Hematopoietic multipotent progenitor cell treated with erythropoietin and hydrocortisone succinate and interleukin-3 and kit ligand, for 6 days (in vitro differentiated cells): ENCODE measurements at regions not wholly inside any gene's neighbourhood (a gene's known extent, or its start where the extent isn't known, plus 50 kb on each side); places are given as distances from the start of the nearest gene placed in this dataset.
"Not testable (repeated sequence)": the region's sequence is repeated elsewhere in the genome, so short reads cannot be mapped to it uniquely, and the experiment has no call there.

ENCODE experiments used
- DNase-seq: peaks from one replicate; pipeline ENCODE4 v3.0.0-alpha.2; 2015

DNA sequence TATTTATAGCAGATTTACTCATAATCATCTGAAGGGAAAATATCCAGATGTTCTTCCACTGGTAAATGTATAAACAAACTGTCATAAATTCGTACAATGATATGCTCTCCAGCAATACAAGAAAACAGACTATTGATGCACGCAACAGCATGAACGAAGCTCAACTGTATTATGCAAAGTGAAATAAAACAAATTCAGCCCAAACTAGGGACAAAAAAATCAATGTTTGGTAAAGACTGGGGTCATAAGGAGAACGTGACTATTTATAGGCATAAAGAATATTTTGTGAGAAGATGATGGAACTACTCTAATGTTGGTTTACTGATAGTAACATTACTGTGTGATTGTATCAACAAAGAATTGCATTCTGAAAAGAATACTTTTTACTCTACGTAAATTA lies 1276.7 kb upstream of the DDX18 start:
- no peak for DNase-seq

DNA sequence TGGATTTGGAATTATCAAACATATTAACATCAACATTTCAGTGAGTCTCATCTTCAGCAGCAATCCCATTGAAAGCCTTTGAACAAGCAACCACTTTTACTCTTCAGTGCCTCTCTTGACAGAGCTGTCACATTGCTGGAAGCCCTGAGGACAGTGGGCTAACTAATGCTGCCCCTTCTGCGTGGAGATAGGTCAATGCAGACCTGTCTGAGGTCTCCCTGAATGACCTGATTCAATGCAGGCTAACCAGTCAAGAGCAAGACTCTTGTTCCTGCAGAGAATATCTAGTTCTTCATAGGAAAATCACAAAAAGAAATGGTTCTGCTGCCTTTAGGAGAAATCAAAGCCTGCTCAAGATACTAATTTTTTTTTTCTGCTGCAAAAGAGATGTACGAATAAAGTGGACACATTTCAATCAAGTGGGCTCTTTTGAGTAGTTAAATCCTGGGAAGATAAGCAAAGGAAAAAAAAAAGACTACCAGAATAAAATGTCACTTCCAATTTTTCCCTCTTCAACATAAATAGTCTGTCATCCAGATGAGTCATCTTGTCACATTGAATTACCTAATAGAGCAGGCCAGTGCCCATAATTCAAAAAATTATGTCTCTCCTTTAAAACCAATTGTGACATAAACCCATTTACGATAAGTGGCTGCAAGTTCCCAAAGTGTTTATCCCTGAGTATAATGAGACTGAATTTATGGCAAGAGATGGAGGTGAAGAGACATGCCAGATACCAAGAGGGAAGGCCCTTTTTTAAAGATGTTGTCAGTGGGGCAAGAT lies 1269.0 kb upstream of the DDX18 start:
- DNase-seq, result no peak

- not testable (repeated sequence) for DNase-seq
Measured at GRCh38 chr2:116552738-116553419, 1261.6 kb upstream of the DDX18 start.

DNA sequence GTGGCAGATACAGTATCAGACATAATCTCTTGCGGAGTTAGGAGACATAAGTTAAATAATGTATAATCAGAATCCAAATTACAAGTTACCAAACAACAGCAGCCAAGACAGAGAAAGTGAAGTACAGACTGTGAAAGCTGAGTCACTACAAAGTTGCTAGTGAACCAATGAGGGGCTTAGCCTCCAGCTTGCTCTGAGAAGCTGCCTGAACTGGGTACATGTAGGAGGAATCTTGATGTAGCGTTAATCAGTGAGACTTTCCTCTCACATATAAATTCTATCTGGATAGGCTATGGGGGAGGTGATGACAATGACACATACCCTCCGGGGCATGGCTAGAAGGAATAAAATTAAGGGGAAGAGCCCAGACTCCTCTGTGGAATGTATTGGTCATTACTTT lies 1234.3 kb upstream of the DDX18 start:
- DNase-seq, result no peak

- no peak for DNase-seq
Measured at GRCh38 chr2:116582850-116583249, 1231.6 kb upstream of the DDX18 start.

GRCh38 chr2:116585669-116586327 lies 1228.7 kb upstream of the DDX18 start:
- no peak for DNase-seq

GRCh38 chr2:116586328-116586689 lies 1228.2 kb upstream of the DDX18 start:
- DNase-seq, result no peak
